Panc1 (cell line): ENCODE measurements at regions not wholly inside any gene's neighbourhood (a gene's known extent, or its start where the extent isn't known, plus 50 kb on each side); places are given as distances from the start of the nearest gene placed in this dataset.

Experiments used
- CTCF ChIP-seq: fragments of 450-650 bp; IDR thresholded peaks from 2 replicates; pipeline ENCODE4 v1.5.1; 2017; ENCODE audit warnings: mild to moderate bottlenecking
- POLR2AphosphoS5 ChIP-seq: IDR thresholded peaks from 2 replicates; pipeline ENCODE4 v1.6.1; 2012; ENCODE audit warnings: mild to moderate bottlenecking, low read depth, low read length, moderate library complexity
- REST ChIP-seq, 2 experiments: IDR thresholded peaks; 2 replicates each; pipeline ENCODE4 v1.6.1; 2011 to 2012; ENCODE audit warnings: low read depth in 2 of 2, control low read depth in 1 of 2, low read length in 1 of 2, mild to moderate bottlenecking in 1 of 2, moderate library complexity in 1 of 2; ENCODE audit not compliant: insufficient read depth in 1 of 2
- SIN3A ChIP-seq: IDR thresholded peaks from 2 replicates; pipeline ENCODE4 v1.6.1; 2012; ENCODE audit warnings: low read depth, mild to moderate bottlenecking, low read length, moderate library complexity, borderline replicate concordance; ENCODE audit not compliant: insufficient read depth

GRCh38 chr20:18886756-18887155 is 73.2 kb downstream of the SCP2D1 start:
- TF ChIP-seq CTCF, result no peak
- no peak for TF ChIP-seq POLR2AphosphoS5
- no peak for TF ChIP-seq REST (IDR thresholded peaks at IDR 0.05; ENCODE audit: insufficient read depth in 1 of 2, low read depth in 2 of 2, low read length in 1 of 2)
- TF ChIP-seq SIN3A, result no peak
